ENCODE measurements at regions not wholly inside any gene's neighbourhood (a gene's known extent, or its start where the extent isn't known, plus 50 kb on each side); places are given as distances from the start of the nearest gene placed in this dataset.

DNA sequence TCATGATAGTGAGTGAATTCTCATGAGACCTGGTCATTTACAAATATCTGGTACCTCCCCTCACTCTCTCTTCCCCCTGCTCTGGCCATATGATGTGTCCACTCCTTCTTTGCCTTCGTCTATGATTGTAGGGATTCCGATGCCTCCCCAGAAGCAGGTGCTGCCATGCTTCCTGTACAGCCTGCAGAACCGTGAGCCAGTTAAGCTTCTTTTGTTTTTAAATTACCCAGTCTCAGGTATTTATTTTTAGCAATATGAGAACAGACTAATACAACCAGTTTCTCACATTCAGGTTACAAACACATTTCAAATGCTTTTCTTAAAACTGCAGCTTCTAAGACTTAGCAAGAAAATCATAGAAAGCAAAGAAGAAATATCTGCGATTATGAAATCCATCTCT, 321.2 kb upstream of the CDH7 start:
- Histone ChIP-seq H3K9me3 (ENCODE audit: insufficient read depth, low read depth, low read length) (no peaks in the 10 kb centered on the region), H2BK5ac (ENCODE audit: low read depth, low read length, poor library complexity) (no peak overlapping the region), H4K91ac (ENCODE audit: low read depth, low read length) (no peak overlapping the region), H3K23ac (ENCODE audit: low read length) (no peak overlapping the region), H3K4me3 (ENCODE audit: low read depth, low read length) (no peak overlapping the region), H2AFZ (ENCODE audit: insufficient read depth, low read length, poor library complexity) (no peak overlapping the region), H2BK12ac (ENCODE audit: low read length) (no peak overlapping the region), H4K8ac (ENCODE audit: low read depth, low read length) (no peak overlapping the region), H3K18ac (ENCODE audit: low read length) (no peak overlapping the region), H2AK5ac (ENCODE audit: low read length) (no peak overlapping the region), H4K12ac (ENCODE audit: low read depth, low read length) (no peak overlapping the region), H3K14ac (ENCODE audit: low read length) (no peak overlapping the region), H3K79me1 (ENCODE audit: low read length) (no peaks in the 10 kb centered on the region), H3K9ac (ENCODE audit: low read length) (no peak overlapping the region), H3K4me2 (ENCODE audit: low read length) (no peak overlapping the region), H3K4ac (ENCODE audit: low read depth, low read length) (no peak overlapping the region), H2BK120ac (ENCODE audit: insufficient read depth, low read length, poor library complexity) (no peak overlapping the region), H3K27me3 (ENCODE audit: insufficient read depth, low read length) (no peaks in the 10 kb centered on the region), H3K4me1 (ENCODE audit: control insufficient read depth in 1 of 2, insufficient read depth in 2 of 2, low read length in 2 of 2) (no peaks in the 10 kb centered on the region), H3K36me3 (ENCODE audit: control insufficient read depth in 1 of 2, insufficient read depth in 2 of 2, low read length in 2 of 2) (no peaks in the 10 kb centered on the region), H3K79me2 (ENCODE audit: control insufficient read depth, insufficient read depth, low read length, poor library complexity) (no peaks in the 10 kb centered on the region), H3K27ac (ENCODE audit: low read depth, low read length) (no peak overlapping the region)
- DNase-seq = no peak
- no CpG with 5 or more reads among the region's 4 CpGs for WGBS (ENCODE audit: extremely low coverage, insufficient coverage, insufficient read length)

- Histone ChIP-seq H3K18ac (ENCODE audit: low read length) (no peak overlapping the region), H2AFZ (ENCODE audit: insufficient read depth, low read length, poor library complexity) (no peak overlapping the region), H3K36me3 (ENCODE audit: control insufficient read depth in 1 of 2, insufficient read depth in 2 of 2, low read length in 2 of 2) (no peaks in the 10 kb centered on the region), H4K91ac (ENCODE audit: low read depth, low read length) (no peak overlapping the region), H3K4me1 (ENCODE audit: control insufficient read depth in 1 of 2, insufficient read depth in 2 of 2, low read length in 2 of 2) (no peaks in the 10 kb centered on the region), H2AK5ac (ENCODE audit: low read length) (no peak overlapping the region), H3K4ac (ENCODE audit: low read depth, low read length) (no peak overlapping the region), H3K4me2 (ENCODE audit: low read length) (no peak overlapping the region), H4K8ac (ENCODE audit: low read depth, low read length) (no peak overlapping the region), H3K4me3 (ENCODE audit: low read depth, low read length) (no peak overlapping the region), H2BK5ac (ENCODE audit: low read depth, low read length, poor library complexity) (no peak overlapping the region), H3K9me3 (ENCODE audit: insufficient read depth, low read depth, low read length) (no peaks in the 10 kb centered on the region), H3K9ac (ENCODE audit: low read length) (no peak overlapping the region), H3K27ac (ENCODE audit: low read depth, low read length) (no peak overlapping the region), H2BK120ac (ENCODE audit: insufficient read depth, low read length, poor library complexity) (no peak overlapping the region), H3K23ac (ENCODE audit: low read length) (no peak overlapping the region), H2BK12ac (ENCODE audit: low read length) (no peak overlapping the region), H3K79me2 (ENCODE audit: control insufficient read depth, insufficient read depth, low read length, poor library complexity) (no peaks in the 10 kb centered on the region), H3K79me1 (ENCODE audit: low read length) (no peaks in the 10 kb centered on the region), H3K14ac (ENCODE audit: low read length) (no peak overlapping the region), H4K12ac (ENCODE audit: low read depth, low read length) (no peak overlapping the region), H3K27me3 (ENCODE audit: insufficient read depth, low read length) (no peaks in the 10 kb centered on the region)
- DNase-seq = no peak
- WGBS (ENCODE audit: extremely low coverage, insufficient coverage, insufficient read length) = no CpG with 5 or more reads among the region's 3 CpGs
Measured at GRCh38 chr18:65425366-65425765, 325.4 kb upstream of the CDH7 start.

DNA sequence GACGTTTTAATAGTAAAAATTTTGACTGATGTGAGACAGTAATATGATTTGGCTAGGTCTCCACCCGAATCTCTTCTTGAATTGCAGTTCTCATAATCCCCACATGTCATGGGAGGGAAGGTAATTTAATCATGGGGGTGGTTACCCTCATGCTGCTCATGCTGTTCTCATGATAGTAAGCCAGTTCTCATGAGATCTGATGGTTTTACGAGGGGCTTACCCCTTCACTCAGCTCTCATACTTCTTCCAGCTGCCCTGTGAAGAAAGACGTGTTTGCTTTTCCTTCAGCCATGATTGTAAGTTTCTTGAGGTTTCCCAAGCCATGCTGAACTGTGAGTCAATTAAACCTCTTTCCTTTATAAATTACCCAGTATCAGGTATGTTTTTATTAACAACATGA, 327.0 kb upstream of the CDH7 start:
- no peak overlapping the region for H4K91ac ChIP-seq (ENCODE audit: low read depth, low read length)
- H3K27ac ChIP-seq (ENCODE audit: low read depth, low read length) = no peak overlapping the region
- H2AK5ac ChIP-seq (ENCODE audit: low read length) = no peak overlapping the region
- H4K8ac ChIP-seq (ENCODE audit: low read depth, low read length) = no peak overlapping the region
- H2BK5ac ChIP-seq (ENCODE audit: low read depth, low read length, poor library complexity) = no peak overlapping the region
- no peaks in the 10 kb centered on the region for H3K79me1 ChIP-seq (ENCODE audit: low read length)
- no peak overlapping the region for H2BK120ac ChIP-seq (ENCODE audit: insufficient read depth, low read length, poor library complexity)
- H3K9ac ChIP-seq (ENCODE audit: low read length) = no peak overlapping the region
- no peaks in the 10 kb centered on the region for H3K27me3 ChIP-seq (ENCODE audit: insufficient read depth, low read length)
- no peak overlapping the region for H2BK12ac ChIP-seq (ENCODE audit: low read length)
- no peak overlapping the region for H4K12ac ChIP-seq (ENCODE audit: low read depth, low read length)
- no peaks in the 10 kb centered on the region for H3K79me2 ChIP-seq (ENCODE audit: control insufficient read depth, insufficient read depth, low read length, poor library complexity)
- DNase-seq = no peak
- H3K14ac ChIP-seq (ENCODE audit: low read length) = no peak overlapping the region
- no peaks in the 10 kb centered on the region for H3K4me1 ChIP-seq (ENCODE audit: control insufficient read depth in 1 of 2, insufficient read depth in 2 of 2, low read length in 2 of 2)
- no peak overlapping the region for H2AFZ ChIP-seq (ENCODE audit: insufficient read depth, low read length, poor library complexity)
- no peak overlapping the region for H3K23ac ChIP-seq (ENCODE audit: low read length)
- H3K4ac ChIP-seq (ENCODE audit: low read depth, low read length) = no peak overlapping the region
- no peak overlapping the region for H3K4me2 ChIP-seq (ENCODE audit: low read length)
- H3K9me3 ChIP-seq (ENCODE audit: insufficient read depth, low read depth, low read length) = no peaks in the 10 kb centered on the region
- no peak overlapping the region for H3K18ac ChIP-seq (ENCODE audit: low read length)
- H3K36me3 ChIP-seq (ENCODE audit: control insufficient read depth in 1 of 2, insufficient read depth in 2 of 2, low read length in 2 of 2) = no peaks in the 10 kb centered on the region
- no CpG with 5 or more reads among the region's 4 CpGs for WGBS (ENCODE audit: extremely low coverage, insufficient coverage, insufficient read length)
- no peak overlapping the region for H3K4me3 ChIP-seq (ENCODE audit: low read depth, low read length)

DNA sequence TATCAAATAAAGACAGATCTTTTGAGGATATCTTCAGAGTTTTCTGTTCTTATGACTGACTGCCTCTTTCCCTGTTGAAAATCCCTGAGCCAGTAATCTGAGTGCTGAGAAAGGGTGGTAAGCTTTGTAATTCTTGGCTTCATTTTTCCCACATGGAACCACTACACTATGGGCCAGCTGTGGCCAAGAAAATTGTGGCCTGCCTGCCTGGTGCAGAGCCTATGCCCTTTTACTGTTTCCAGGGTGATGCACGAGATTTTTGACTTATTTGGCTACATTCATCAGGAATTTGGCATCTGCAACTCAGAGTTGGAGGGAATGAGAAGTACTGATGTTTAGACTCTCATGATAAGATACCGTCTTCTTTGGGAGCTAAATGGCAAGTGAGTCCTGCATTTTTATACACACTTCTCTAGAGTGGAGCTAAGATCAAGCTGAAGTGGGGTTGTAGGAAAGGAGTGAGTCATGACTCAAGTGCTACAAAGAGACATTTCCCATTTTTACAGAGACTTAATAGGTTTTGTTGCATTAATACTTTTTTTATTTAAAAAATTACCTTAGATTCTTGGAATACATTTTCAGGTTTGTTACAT, 328.2 kb upstream of the CDH7 start:
- Histone ChIP-seq H4K12ac (ENCODE audit: low read depth, low read length) (no peak overlapping the region), H3K36me3 (ENCODE audit: control insufficient read depth in 1 of 2, insufficient read depth in 2 of 2, low read length in 2 of 2) (no peaks in the 10 kb centered on the region), H3K4me3 (ENCODE audit: low read depth, low read length) (no peak overlapping the region), H4K8ac (ENCODE audit: low read depth, low read length) (no peak overlapping the region), H3K4me2 (ENCODE audit: low read length) (no peak overlapping the region), H2AFZ (ENCODE audit: insufficient read depth, low read length, poor library complexity) (no peak overlapping the region), H2BK12ac (ENCODE audit: low read length) (no peak overlapping the region), H3K18ac (ENCODE audit: low read length) (no peak overlapping the region), H3K9ac (ENCODE audit: low read length) (no peak overlapping the region), H3K79me1 (ENCODE audit: low read length) (no peaks in the 10 kb centered on the region), H3K4ac (ENCODE audit: low read depth, low read length) (no peak overlapping the region), H4K91ac (ENCODE audit: low read depth, low read length) (no peak overlapping the region), H2BK5ac (ENCODE audit: low read depth, low read length, poor library complexity) (no peak overlapping the region), H2BK120ac (ENCODE audit: insufficient read depth, low read length, poor library complexity) (no peak overlapping the region), H3K27me3 (ENCODE audit: insufficient read depth, low read length) (no peaks in the 10 kb centered on the region), H3K27ac (ENCODE audit: low read depth, low read length) (no peak overlapping the region), H3K4me1 (ENCODE audit: control insufficient read depth in 1 of 2, insufficient read depth in 2 of 2, low read length in 2 of 2) (no peaks in the 10 kb centered on the region), H3K23ac (ENCODE audit: low read length) (no peak overlapping the region), H3K79me2 (ENCODE audit: control insufficient read depth, insufficient read depth, low read length, poor library complexity) (no peaks in the 10 kb centered on the region), H3K9me3 (ENCODE audit: insufficient read depth, low read depth, low read length) (no peaks in the 10 kb centered on the region), H3K14ac (ENCODE audit: low read length) (no peak overlapping the region), H2AK5ac (ENCODE audit: low read length) (no peak overlapping the region)
- WGBS (ENCODE audit: extremely low coverage, insufficient coverage, insufficient read length) = no CpG with 5 or more reads among the region's 2 CpGs
- DNase-seq = no peak

All from trophoblast cell (in vitro differentiated cells and primary cell).